ENCODE measurements at regions not wholly inside any gene's neighbourhood (a gene's known extent, or its start where the extent isn't known, plus 50 kb on each side); places are given as distances from the start of the nearest gene placed in this dataset.
"Not testable (repeated sequence)": the region's sequence is repeated elsewhere in the genome, so short reads cannot be mapped to it uniquely, and the experiment has no call there.

GRCh38 chrX:465418-466215 lies 78.9 kb upstream of the PPP2R3B start:
- DNase-seq (ENCODE audit: low spot score), result no peak

GRCh38 chrX:466836-467235 lies 80.1 kb upstream of the PPP2R3B start:
- not testable (repeated sequence) for DNase-seq (ENCODE audit: low spot score)

- DNase-seq (ENCODE audit: low spot score), result not testable (repeated sequence)
Observed at GRCh38 chrX:467686-468085, 81.0 kb upstream of the PPP2R3B start.

GRCh38 chrX:468979-469378 lies 82.3 kb upstream of the PPP2R3B start:
- DNase-seq (ENCODE audit: low spot score), result no peak

- no peak for DNase-seq (ENCODE audit: low spot score)
Observed at GRCh38 chrX:470686-471085, 84.0 kb upstream of the PPP2R3B start.

- DNase-seq (ENCODE audit: low spot score), result no peak
Observed at GRCh38 chrX:471281-471680, 84.6 kb upstream of the PPP2R3B start.

- not testable (repeated sequence) for DNase-seq (ENCODE audit: low spot score)
Observed at GRCh38 chrX:472275-472674, 85.6 kb upstream of the PPP2R3B start.

- DNase-seq (ENCODE audit: low spot score), result no peak
Observed at GRCh38 chrX:475926-476723, 89.4 kb upstream of the PPP2R3B start.

- no peak for DNase-seq (ENCODE audit: low spot score)
Observed at GRCh38 chrX:476724-477075, 90.0 kb upstream of the PPP2R3B start.

GRCh38 chrX:477441-478012 lies 90.8 kb upstream of the PPP2R3B start:
- no peak for DNase-seq (ENCODE audit: low spot score)

GRCh38 chrX:479273-479981 lies 92.7 kb upstream of the PPP2R3B start:
- DNase-seq (ENCODE audit: low spot score), result no peak

GRCh38 chrX:480861-481417 lies 94.2 kb upstream of the PPP2R3B start:
- no peak for DNase-seq (ENCODE audit: low spot score)

- DNase-seq (ENCODE audit: low spot score), result no peak
Observed at GRCh38 chrX:482192-482701, 95.5 kb upstream of the PPP2R3B start.

- no peak for DNase-seq (ENCODE audit: low spot score)
Observed at GRCh38 chrX:482702-483203, 96.0 kb upstream of the PPP2R3B start.

- no peak for DNase-seq (ENCODE audit: low spot score)
Observed at GRCh38 chrX:485368-485767, 98.7 kb upstream of the PPP2R3B start.

GRCh38 chrX:486325-486724 lies 99.6 kb upstream of the PPP2R3B start:
- no peak for DNase-seq (ENCODE audit: low spot score)

- DNase-seq (ENCODE audit: low spot score), result no peak
Observed at GRCh38 chrX:487836-488235, 101.1 kb upstream of the PPP2R3B start.

GRCh38 chrX:489820-490219 lies 103.1 kb upstream of the PPP2R3B start:
- no peak for DNase-seq (ENCODE audit: low spot score)

GRCh38 chrX:497186-498014 lies 110.7 kb upstream of the PPP2R3B start:
- no peak for DNase-seq (ENCODE audit: low spot score)

GRCh38 chrX:498901-499300 lies 112.2 kb upstream of the PPP2R3B start:
- not testable (repeated sequence) for DNase-seq (ENCODE audit: low spot score)

GRCh38 chrX:499870-500364 lies 113.2 kb upstream of the PPP2R3B start:
- peak; percentile 65 for DNase-seq (ENCODE audit: low spot score)

All from iPS-NIHi11 (cell line).